HepG2 (cell line): ENCODE measurements at regions not wholly inside any gene's neighbourhood (a gene's known extent, or its start where the extent isn't known, plus 50 kb on each side); places are given as distances from the start of the nearest gene placed in this dataset.
A peak's percentile ranks its signal among the peaks of the same experiment; 100 is the strongest.

ENCODE experiments used
- ELF1 ChIP-seq: sonication (generic); formaldehyde crosslinking; IDR thresholded peaks from 2 replicates; pipeline ENCODE4 v1.4.0; 2020; ENCODE audit warnings: missing genetic modification reagents
- GATA4 ChIP-seq: sonication (generic); IDR thresholded peaks from 2 replicates; pipeline ENCODE4 v1.6.1; 2016; ENCODE audit warnings: antibody characterized with exemption, low read depth, borderline replicate concordance
- GATAD1 ChIP-seq: IDR thresholded peaks from 2 replicates; pipeline ENCODE4 v1.6.1; 2016; ENCODE audit warnings: missing genetic modification reagents, missing compliant biosample characterization
- PHF20 ChIP-seq: sonication (generic); formaldehyde crosslinking; IDR thresholded peaks from 2 replicates; pipeline ENCODE4 v1.5.0; 2020; ENCODE audit warnings: mild to moderate bottlenecking, missing genetic modification reagents
- REPIN1 ChIP-seq: sonication (generic); formaldehyde crosslinking; IDR thresholded peaks from 2 replicates; pipeline ENCODE4 v1.8.0; 2022; ENCODE audit warnings: missing genetic modification reagents, low read depth, mild to moderate bottlenecking, borderline replicate concordance
- TAF1 ChIP-seq: sonication (generic); formaldehyde crosslinking; IDR thresholded peaks from 2 replicates; pipeline ENCODE4 v1.4.0; 2020; ENCODE audit warnings: missing genetic modification reagents
- ZFP1 ChIP-seq: IDR thresholded peaks from 2 replicates; pipeline ENCODE4 v1.6.1; 2016
- ZNF605 ChIP-seq: sonication (generic); formaldehyde crosslinking; IDR thresholded peaks from 2 replicates; pipeline ENCODE4 v1.8.0; 2022; ENCODE audit warnings: mild to moderate bottlenecking, missing genetic modification reagents
- ZNF75D ChIP-seq: sonication (generic); formaldehyde crosslinking; IDR thresholded peaks from 2 replicates; pipeline ENCODE4 v1.8.1; 2023; ENCODE audit warnings: missing genetic modification reagents, mild to moderate bottlenecking, borderline replicate concordance
- ZNF766 ChIP-seq: sonication (generic); formaldehyde crosslinking; IDR thresholded peaks from 2 replicates; pipeline ENCODE4 v1.5.0; 2020; ENCODE audit warnings: missing genetic modification reagents, borderline replicate concordance
- ZNF772 ChIP-seq: sonication (generic); formaldehyde crosslinking; IDR thresholded peaks from 2 replicates; pipeline ENCODE4 v1.5.0; 2020; ENCODE audit warnings: mild to moderate bottlenecking, missing genetic modification reagents
- TF ChIP-seq, protein P1 (sequence below): sonication (generic); formaldehyde crosslinking; IDR thresholded peaks from 2 replicates; pipeline ENCODE4 v1.4.0; 2020; ENCODE audit warnings: missing genetic modification reagents, borderline replicate concordance
- TF ChIP-seq, protein P2 (sequence below): sonication (generic); formaldehyde crosslinking; IDR thresholded peaks from 2 replicates; pipeline ENCODE4 v1.4.0; 2020; ENCODE audit warnings: mild to moderate bottlenecking, missing genetic modification reagents, borderline replicate concordance
- TF ChIP-seq, protein P3 (sequence below): fragments of 450-650 bp; IDR thresholded peaks from 2 replicates; pipeline ENCODE4 v1.6.1; 2017; ENCODE audit warnings: mild to moderate bottlenecking
- TF ChIP-seq, protein P4 (sequence below): sonication (generic); formaldehyde crosslinking; IDR thresholded peaks from 2 replicates; pipeline ENCODE4 v1.8.0; 2022; ENCODE audit warnings: low read depth, missing genetic modification reagents
- TF ChIP-seq, protein P5 (sequence below): sonication (generic); formaldehyde crosslinking; IDR thresholded peaks from 2 replicates; pipeline ENCODE4 v1.8.1; 2023; ENCODE audit warnings: mild to moderate bottlenecking, missing genetic modification reagents, borderline replicate concordance
- TF ChIP-seq, protein P6 (sequence below): sonication (generic); formaldehyde crosslinking; IDR thresholded peaks from 2 replicates; pipeline ENCODE4 v1.5.0; 2020; ENCODE audit warnings: missing genetic modification reagents

DNA sequence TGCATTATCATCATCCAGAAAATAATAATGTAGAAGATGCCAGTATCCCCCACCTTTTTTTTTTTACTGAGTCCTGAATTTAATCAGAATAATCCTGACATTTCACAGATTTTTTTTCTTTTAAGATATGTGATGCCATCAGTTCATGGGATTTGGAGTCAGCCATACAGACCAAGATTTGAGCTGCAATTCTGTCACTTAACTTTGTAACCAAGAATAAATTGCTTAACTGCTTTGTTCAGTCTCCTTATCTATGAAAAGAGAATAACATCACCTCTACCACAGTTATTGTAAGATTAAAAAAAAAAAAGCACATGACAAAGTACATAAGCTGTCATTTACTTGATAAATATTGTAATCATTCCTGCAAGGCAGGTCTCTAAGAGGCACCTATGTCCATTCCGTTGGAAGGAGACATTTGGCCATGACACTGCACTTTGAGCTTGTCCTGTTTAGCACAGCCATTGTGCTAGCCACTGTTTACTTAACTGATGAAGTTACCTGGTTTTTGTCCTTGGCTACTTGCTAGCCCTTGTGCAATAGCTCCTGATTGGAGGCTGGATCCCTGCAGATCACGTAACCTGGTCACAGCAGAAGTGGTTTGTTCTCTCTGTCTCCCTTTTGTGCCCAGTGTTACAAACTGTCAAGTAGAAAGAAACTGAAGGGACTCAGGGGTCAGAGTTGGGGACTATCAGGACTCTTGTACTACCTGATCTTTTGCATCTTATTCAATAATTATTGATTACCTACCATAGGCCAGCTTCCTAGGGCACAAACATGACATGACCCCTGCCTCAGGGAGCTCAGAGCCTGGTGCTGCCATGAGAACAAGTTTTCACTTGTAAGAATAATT is 306.0 kb downstream of the WDR72 start (continued):
- TF ChIP-seq, protein P1, sequence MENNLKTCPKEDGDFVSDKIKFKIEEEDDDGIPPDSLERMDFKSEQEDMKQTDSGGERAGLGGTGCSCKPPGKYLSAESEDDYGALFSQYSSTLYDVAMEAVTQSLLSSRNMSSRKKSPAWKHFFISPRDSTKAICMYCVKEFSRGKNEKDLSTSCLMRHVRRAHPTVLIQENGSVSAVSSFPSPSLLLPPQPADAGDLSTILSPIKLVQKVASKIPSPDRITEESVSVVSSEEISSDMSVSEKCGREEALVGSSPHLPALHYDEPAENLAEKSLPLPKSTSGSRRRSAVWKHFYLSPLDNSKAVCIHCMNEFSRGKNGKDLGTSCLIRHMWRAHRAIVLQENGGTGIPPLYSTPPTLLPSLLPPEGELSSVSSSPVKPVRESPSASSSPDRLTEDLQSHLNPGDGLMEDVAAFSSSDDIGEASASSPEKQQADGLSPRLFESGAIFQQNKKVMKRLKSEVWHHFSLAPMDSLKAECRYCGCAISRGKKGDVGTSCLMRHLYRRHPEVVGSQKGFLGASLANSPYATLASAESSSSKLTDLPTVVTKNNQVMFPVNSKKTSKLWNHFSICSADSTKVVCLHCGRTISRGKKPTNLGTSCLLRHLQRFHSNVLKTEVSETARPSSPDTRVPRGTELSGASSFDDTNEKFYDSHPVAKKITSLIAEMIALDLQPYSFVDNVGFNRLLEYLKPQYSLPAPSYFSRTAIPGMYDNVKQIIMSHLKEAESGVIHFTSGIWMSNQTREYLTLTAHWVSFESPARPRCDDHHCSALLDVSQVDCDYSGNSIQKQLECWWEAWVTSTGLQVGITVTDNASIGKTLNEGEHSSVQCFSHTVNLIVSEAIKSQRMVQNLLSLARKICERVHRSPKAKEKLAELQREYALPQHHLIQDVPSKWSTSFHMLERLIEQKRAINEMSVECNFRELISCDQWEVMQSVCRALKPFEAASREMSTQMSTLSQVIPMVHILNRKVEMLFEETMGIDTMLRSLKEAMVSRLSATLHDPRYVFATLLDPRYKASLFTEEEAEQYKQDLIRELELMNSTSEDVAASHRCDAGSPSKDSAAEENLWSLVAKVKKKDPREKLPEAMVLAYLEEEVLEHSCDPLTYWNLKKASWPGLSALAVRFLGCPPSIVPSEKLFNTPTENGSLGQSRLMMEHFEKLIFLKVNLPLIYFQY (CRISPR knock-in tag), result peak; percentile 53; the same call in 1 of the 2 replicates
- TF ChIP-seq ZNF766 (peak; percentile 9; the same call in 1 of the 2 replicates), GATA4 (peak; percentile 99), ZNF772 (CRISPR knock-in tag) (no peak), ZFP1 (CRISPR knock-in tag) (0 out of 2 replicates have a peak, but pooled peaks have one; percentile 57), ELF1 (peak; percentile 42; the same call in 1 of the 2 replicates), PHF20 (no peak; the same call in 1 of the 2 replicates), ZNF75D (CRISPR knock-in tag) (no peak), REPIN1 (CRISPR knock-in tag) (peak; percentile 78; the same call in 1 of the 2 replicates), GATAD1 (CRISPR knock-in tag) (peak; percentile 77), TAF1 (CRISPR knock-in tag) (peak; percentile 35; the same call in 1 of the 2 replicates), ZNF605 (CRISPR knock-in tag) (peak; percentile 87)
- TF ChIP-seq, protein P2, sequence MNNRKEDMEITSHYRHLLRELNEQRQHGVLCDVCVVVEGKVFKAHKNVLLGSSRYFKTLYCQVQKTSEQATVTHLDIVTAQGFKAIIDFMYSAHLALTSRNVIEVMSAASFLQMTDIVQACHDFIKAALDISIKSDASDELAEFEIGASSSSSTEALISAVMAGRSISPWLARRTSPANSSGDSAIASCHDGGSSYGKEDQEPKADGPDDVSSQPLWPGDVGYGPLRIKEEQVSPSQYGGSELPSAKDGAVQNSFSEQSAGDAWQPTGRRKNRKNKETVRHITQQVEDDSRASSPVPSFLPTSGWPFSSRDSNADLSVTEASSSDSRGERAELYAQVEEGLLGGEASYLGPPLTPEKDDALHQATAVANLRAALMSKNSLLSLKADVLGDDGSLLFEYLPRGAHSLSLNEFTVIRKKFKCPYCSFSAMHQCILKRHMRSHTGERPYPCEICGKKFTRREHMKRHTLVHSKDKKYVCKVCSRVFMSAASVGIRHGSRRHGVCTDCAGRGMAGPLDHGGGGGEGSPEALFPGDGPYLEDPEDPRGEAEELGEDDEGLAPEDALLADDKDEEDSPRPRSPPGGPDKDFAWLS (CRISPR knock-in tag), result no peak
- TF ChIP-seq, protein P3, sequence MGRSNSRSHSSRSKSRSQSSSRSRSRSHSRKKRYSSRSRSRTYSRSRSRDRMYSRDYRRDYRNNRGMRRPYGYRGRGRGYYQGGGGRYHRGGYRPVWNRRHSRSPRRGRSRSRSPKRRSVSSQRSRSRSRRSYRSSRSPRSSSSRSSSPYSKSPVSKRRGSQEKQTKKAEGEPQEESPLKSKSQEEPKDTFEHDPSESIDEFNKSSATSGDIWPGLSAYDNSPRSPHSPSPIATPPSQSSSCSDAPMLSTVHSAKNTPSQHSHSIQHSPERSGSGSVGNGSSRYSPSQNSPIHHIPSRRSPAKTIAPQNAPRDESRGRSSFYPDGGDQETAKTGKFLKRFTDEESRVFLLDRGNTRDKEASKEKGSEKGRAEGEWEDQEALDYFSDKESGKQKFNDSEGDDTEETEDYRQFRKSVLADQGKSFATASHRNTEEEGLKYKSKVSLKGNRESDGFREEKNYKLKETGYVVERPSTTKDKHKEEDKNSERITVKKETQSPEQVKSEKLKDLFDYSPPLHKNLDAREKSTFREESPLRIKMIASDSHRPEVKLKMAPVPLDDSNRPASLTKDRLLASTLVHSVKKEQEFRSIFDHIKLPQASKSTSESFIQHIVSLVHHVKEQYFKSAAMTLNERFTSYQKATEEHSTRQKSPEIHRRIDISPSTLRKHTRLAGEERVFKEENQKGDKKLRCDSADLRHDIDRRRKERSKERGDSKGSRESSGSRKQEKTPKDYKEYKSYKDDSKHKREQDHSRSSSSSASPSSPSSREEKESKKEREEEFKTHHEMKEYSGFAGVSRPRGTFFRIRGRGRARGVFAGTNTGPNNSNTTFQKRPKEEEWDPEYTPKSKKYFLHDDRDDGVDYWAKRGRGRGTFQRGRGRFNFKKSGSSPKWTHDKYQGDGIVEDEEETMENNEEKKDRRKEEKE, result no peak
- TF ChIP-seq, protein P4, sequence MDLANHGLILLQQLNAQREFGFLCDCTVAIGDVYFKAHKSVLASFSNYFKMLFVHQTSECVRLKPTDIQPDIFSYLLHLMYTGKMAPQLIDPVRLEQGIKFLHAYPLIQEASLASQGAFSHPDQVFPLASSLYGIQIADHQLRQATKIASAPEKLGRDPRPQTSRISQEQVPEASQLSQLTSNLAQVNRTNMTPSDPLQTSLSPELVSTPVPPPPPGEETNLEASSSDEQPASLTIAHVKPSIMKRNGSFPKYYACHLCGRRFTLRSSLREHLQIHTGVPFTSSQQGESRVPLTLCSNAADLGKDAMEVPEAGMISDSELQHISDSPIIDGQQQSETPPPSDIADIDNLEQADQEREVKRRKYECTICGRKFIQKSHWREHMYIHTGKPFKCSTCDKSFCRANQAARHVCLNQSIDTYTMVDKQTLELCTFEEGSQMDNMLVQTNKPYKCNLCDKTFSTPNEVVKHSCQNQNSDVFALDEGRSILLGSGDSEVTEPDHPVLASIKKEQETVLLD (CRISPR knock-in tag), result 0 out of 2 replicates have a peak, but pooled peaks have one; percentile 26
- TF ChIP-seq, protein P5, sequence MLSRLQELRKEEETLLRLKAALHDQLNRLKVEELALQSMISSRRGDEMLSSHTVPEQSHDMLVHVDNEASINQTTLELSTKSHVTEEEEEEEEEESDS (CRISPR knock-in tag), result no peak
- TF ChIP-seq, protein P6, sequence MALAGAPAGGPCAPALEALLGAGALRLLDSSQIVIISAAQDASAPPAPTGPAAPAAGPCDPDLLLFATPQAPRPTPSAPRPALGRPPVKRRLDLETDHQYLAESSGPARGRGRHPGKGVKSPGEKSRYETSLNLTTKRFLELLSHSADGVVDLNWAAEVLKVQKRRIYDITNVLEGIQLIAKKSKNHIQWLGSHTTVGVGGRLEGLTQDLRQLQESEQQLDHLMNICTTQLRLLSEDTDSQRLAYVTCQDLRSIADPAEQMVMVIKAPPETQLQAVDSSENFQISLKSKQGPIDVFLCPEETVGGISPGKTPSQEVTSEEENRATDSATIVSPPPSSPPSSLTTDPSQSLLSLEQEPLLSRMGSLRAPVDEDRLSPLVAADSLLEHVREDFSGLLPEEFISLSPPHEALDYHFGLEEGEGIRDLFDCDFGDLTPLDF, result no peak
